ENCODE measurements at regions not wholly inside any gene's neighbourhood (a gene's known extent, or its start where the extent isn't known, plus 50 kb on each side); places are given as distances from the start of the nearest gene placed in this dataset.

DNA sequence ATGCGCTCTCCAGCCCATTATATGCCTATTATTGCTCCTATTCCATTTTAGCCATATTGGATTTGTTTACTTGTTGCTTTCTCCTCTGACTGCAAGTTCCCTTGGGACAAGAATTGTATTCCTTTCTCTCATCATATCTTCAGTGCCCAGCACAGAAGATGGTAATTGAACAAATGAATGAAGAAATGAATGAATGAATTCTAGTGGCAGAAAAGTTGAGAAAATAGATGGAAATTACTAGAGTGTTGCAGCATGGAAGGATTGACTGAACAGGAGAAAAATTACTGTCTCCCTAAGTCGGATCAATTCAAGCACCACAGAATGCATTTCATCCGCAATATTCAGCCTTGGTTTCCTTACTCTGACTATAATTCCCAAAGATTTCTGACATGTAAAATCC is 1243.2 kb downstream of the SORCS1 start:
- Histone ChIP-seq H3K4me1 (no peaks in the 10 kb centered on the region), H3K36me3 (no peaks in the 10 kb centered on the region), H3K27me3 (no peaks in the 10 kb centered on the region), H3K27ac (replicated peaks in 1 of 4) (no peak overlapping the region), H3K9me3 (no peaks in the 10 kb centered on the region), H3K4me3 (no peak overlapping the region)
- TF ChIP-seq, protein P1, sequence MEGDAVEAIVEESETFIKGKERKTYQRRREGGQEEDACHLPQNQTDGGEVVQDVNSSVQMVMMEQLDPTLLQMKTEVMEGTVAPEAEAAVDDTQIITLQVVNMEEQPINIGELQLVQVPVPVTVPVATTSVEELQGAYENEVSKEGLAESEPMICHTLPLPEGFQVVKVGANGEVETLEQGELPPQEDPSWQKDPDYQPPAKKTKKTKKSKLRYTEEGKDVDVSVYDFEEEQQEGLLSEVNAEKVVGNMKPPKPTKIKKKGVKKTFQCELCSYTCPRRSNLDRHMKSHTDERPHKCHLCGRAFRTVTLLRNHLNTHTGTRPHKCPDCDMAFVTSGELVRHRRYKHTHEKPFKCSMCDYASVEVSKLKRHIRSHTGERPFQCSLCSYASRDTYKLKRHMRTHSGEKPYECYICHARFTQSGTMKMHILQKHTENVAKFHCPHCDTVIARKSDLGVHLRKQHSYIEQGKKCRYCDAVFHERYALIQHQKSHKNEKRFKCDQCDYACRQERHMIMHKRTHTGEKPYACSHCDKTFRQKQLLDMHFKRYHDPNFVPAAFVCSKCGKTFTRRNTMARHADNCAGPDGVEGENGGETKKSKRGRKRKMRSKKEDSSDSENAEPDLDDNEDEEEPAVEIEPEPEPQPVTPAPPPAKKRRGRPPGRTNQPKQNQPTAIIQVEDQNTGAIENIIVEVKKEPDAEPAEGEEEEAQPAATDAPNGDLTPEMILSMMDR (IDR thresholded peaks at IDR 0.05) = no peak
- TF ChIP-seq POLR2AphosphoS5 (IDR thresholded peaks at IDR 0.05) (no peak), EP300 (IDR thresholded peaks at IDR 0.05) (no peak), POLR2A (IDR thresholded peaks at IDR 0.05; ENCODE audit: low read depth) (no peak)
- no peak for DNase-seq (ENCODE audit: extremely low spot score)
- intact Hi-C loops (cut with DNase I) = no loop called here
- WGBS = 91% methylated on average over 3 of the region's 3 CpGs

GRCh38 chr10:105914432-105914831 is 1250.1 kb downstream of the SORCS1 start:
- H3K4me1 ChIP-seq = no peaks in the 10 kb centered on the region
- no peaks in the 10 kb centered on the region for H3K36me3 ChIP-seq
- TF ChIP-seq, protein P1 (IDR thresholded peaks at IDR 0.05) = no peak
- TF ChIP-seq POLR2A (IDR thresholded peaks at IDR 0.05; ENCODE audit: low read depth) = no peak
- TF ChIP-seq POLR2AphosphoS5 (IDR thresholded peaks at IDR 0.05) = no peak
- no peak for TF ChIP-seq EP300 (IDR thresholded peaks at IDR 0.05)
- no peak overlapping the region for H3K27ac ChIP-seq (replicated peaks in 1 of 4)
- no peak for DNase-seq (ENCODE audit: extremely low spot score)
- 92% methylated on average over 1 of the region's 1 CpG for WGBS
- intact Hi-C loops (cut with DNase I) = no loop called here
- H3K27me3 ChIP-seq = no peaks in the 10 kb centered on the region
- H3K4me3 ChIP-seq = no peak overlapping the region
- no peaks in the 10 kb centered on the region for H3K9me3 ChIP-seq

DNA sequence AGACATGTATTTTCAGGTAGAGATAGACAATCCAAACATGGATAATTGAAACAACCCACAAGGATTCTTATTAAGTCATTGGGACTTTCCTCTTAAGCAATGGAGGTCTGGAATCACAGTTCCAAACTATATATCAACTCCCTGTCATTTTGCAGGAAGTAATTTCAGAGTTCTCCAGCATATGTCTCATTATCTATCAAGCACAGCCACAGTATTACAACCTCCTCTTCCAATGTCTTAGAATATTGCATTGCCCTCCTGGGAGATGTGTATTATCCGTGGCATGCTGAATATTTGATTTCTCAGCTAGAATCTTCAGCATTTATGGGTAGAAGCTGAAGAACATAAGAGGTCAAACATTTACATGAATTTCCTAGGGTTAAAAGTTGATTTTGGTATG is 1255.8 kb downstream of the SORCS1 start:
- WGBS = 82% methylated on average over 1 of the region's 1 CpG
- H3K27ac ChIP-seq (replicated peaks in 1 of 4) = no peak overlapping the region
- H3K36me3 ChIP-seq = no peaks in the 10 kb centered on the region
- H3K4me1 ChIP-seq = no peaks in the 10 kb centered on the region
- no peak for TF ChIP-seq POLR2AphosphoS5 (IDR thresholded peaks at IDR 0.05)
- TF ChIP-seq, protein P1 (IDR thresholded peaks at IDR 0.05) = no peak
- no peak for TF ChIP-seq EP300 (IDR thresholded peaks at IDR 0.05)
- no peak for TF ChIP-seq POLR2A (IDR thresholded peaks at IDR 0.05; ENCODE audit: low read depth)
- H3K9me3 ChIP-seq = no peaks in the 10 kb centered on the region
- intact Hi-C loops (cut with DNase I) = no loop called here
- no peak overlapping the region for H3K4me3 ChIP-seq
- H3K27me3 ChIP-seq = no peaks in the 10 kb centered on the region
- DNase-seq (ENCODE audit: extremely low spot score) = no peak

DNA sequence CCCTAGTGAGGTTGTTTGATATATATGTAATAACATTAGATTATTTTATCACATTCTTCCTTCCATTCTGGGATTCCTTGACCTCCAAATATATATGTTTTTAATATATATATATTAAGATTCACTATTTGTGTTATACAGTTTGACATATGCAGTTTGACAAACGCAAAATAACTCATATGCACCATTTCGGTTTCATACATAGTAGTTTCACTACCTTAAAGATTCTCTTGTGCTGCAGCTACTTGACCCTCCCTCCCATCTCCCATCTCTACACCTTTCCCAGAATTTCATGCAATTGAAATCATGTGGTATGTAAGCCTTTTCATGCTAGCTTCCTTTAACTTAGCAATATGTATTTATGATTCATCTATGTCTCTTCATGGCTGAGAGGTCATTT is 1244.4 kb downstream of the SORCS3 start:
- no peak overlapping the region for H3K27ac ChIP-seq (replicated peaks in 1 of 4)
- TF ChIP-seq POLR2A (IDR thresholded peaks at IDR 0.05; ENCODE audit: low read depth) = no peak
- TF ChIP-seq POLR2AphosphoS5 (IDR thresholded peaks at IDR 0.05) = no peak
- TF ChIP-seq, protein P1 (IDR thresholded peaks at IDR 0.05) = no peak
- no peak for TF ChIP-seq EP300 (IDR thresholded peaks at IDR 0.05)
- WGBS = 96% methylated on average over 2 of the region's 2 CpGs
- H3K27me3 ChIP-seq = no peaks in the 10 kb centered on the region
- no peaks in the 10 kb centered on the region for H3K4me1 ChIP-seq
- no peak overlapping the region for H3K4me3 ChIP-seq
- H3K36me3 ChIP-seq = no peaks in the 10 kb centered on the region
- intact Hi-C loops (cut with DNase I) = no loop called here
- DNase-seq (ENCODE audit: extremely low spot score) = no peak
- peaks cover 0 to 8% (median 3%) of the 10 kb centered on the region in 4 donors for H3K9me3 ChIP-seq

- intact Hi-C loops (cut with DNase I) = no loop called here
- Histone ChIP-seq H3K27ac (replicated peaks in 1 of 4) (no peak overlapping the region), H3K27me3 (no peaks in the 10 kb centered on the region), H3K4me3 (no peak overlapping the region), H3K9me3 (no peaks in the 10 kb centered on the region), H3K4me1 (peaks cover 0 to 6% (median 0%) of the 10 kb centered on the region in 4 donors), H3K36me3 (no peaks in the 10 kb centered on the region)
- TF ChIP-seq POLR2A (IDR thresholded peaks at IDR 0.05; ENCODE audit: low read depth) (no peak), POLR2AphosphoS5 (IDR thresholded peaks at IDR 0.05) (no peak), EP300 (IDR thresholded peaks at IDR 0.05) (no peak)
- TF ChIP-seq, protein P1 (IDR thresholded peaks at IDR 0.05) = no peak
- 73% methylated on average over 1 of the region's 1 CpG for WGBS
- DNase-seq (ENCODE audit: extremely low spot score) = no peak
Measured at GRCh38 chr10:105879401-105879800, 1238.3 kb downstream of the SORCS3 start.

Measured in esophagus muscularis mucosa (tissue), 4 donors.